OCI-LY7 (cell line): ENCODE measurements at regions not wholly inside any gene's neighbourhood (a gene's known extent, or its start where the extent isn't known, plus 50 kb on each side); places are given as distances from the start of the nearest gene placed in this dataset.

Source experiments
- CTCF ChIP-seq: fragments of 200-600 bp; sonication (generic); conservative IDR thresholded peaks from 2 replicates; pipeline ENCODE4 v1.5.1; 2014; ENCODE audit warnings: mild to moderate bottlenecking, antibody characterized with exemption, low read length, moderate library complexity, mixed read lengths
- EZH2phosphoT487 ChIP-seq: fragments of 200-600 bp; sonication (generic); IDR thresholded peaks from 2 replicates; pipeline ENCODE4 v1.6.1; 2018; ENCODE audit warnings: low read depth, borderline replicate concordance, mild to moderate bottlenecking, mixed run types, antibody characterized with exemption, low read length, moderate library complexity, mixed read lengths

- no peak for TF ChIP-seq CTCF
- no peak for TF ChIP-seq EZH2phosphoT487
These were observed 335.2 kb upstream of the RNF32 start for GRCh38 chr7:156305351-156305750.
